ENCODE measurements at regions not wholly inside any gene's neighbourhood (a gene's known extent, or its start where the extent isn't known, plus 50 kb on each side); places are given as distances from the start of the nearest gene placed in this dataset.

DNA sequence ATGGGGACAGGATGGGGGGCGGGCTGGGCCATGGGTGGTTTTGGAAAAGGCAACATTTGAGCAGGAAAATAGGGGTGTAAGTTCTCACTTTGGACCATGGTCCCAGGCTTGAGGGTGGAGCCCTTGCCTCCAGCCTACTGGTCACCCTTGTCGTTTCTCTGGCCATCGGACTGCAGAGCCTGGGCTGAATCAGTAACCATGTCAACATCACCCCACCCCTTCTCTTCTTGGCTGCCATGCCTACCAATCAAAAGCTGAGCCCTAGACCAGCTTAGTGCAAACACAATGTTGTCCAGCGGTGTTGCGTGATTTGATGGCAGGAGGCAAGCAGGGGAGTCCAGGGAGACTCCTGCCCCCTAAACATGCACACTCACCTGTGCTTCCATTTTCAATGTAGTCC is 231.0 kb upstream of the KAZN start:
- TF ChIP-seq, protein P1, sequence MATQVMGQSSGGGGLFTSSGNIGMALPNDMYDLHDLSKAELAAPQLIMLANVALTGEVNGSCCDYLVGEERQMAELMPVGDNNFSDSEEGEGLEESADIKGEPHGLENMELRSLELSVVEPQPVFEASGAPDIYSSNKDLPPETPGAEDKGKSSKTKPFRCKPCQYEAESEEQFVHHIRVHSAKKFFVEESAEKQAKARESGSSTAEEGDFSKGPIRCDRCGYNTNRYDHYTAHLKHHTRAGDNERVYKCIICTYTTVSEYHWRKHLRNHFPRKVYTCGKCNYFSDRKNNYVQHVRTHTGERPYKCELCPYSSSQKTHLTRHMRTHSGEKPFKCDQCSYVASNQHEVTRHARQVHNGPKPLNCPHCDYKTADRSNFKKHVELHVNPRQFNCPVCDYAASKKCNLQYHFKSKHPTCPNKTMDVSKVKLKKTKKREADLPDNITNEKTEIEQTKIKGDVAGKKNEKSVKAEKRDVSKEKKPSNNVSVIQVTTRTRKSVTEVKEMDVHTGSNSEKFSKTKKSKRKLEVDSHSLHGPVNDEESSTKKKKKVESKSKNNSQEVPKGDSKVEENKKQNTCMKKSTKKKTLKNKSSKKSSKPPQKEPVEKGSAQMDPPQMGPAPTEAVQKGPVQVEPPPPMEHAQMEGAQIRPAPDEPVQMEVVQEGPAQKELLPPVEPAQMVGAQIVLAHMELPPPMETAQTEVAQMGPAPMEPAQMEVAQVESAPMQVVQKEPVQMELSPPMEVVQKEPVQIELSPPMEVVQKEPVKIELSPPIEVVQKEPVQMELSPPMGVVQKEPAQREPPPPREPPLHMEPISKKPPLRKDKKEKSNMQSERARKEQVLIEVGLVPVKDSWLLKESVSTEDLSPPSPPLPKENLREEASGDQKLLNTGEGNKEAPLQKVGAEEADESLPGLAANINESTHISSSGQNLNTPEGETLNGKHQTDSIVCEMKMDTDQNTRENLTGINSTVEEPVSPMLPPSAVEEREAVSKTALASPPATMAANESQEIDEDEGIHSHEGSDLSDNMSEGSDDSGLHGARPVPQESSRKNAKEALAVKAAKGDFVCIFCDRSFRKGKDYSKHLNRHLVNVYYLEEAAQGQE (IDR thresholded peaks at IDR 0.05; ENCODE audit: insufficient replicate concordance, low read depth), result no peak
- TF ChIP-seq POLR2AphosphoS5 (IDR thresholded peaks at IDR 0.05; ENCODE audit: low read depth), result no peak
